Stimulated activated CD8-positive, alpha-beta memory T cell treated with anti-CD3 and anti-CD28 coated beads, Interleukin-4, amount 100 ng/mL, for 24 hours (primary cell): ENCODE measurements at regions not wholly inside any gene's neighbourhood (a gene's known extent, or its start where the extent isn't known, plus 50 kb on each side); places are given as distances from the start of the nearest gene placed in this dataset.

ENCODE experiments used
- DNase-seq: peaks from one replicate; pipeline ENCODE4 v3.0.0-alpha.2; 2020; ENCODE audit warnings: low read depth

- no peak for DNase-seq
These were observed 483.1 kb downstream of the RPS24 start for GRCh38 chr10:78516756-78517155.

GRCh38 chr10:78518224-78518623 lies 484.6 kb downstream of the RPS24 start:
- no peak for DNase-seq

- DNase-seq: no peak
These were observed 487.2 kb downstream of the RPS24 start for GRCh38 chr10:78520737-78521430.

- no peak for DNase-seq
These were observed 489.8 kb downstream of the RPS24 start for GRCh38 chr10:78523453-78523852.

GRCh38 chr10:78524342-78524741 lies 490.7 kb downstream of the RPS24 start:
- DNase-seq: no peak

- no peak for DNase-seq
These were observed 491.3 kb downstream of the RPS24 start for GRCh38 chr10:78524941-78525340.

GRCh38 chr10:78526347-78526746 lies 492.7 kb downstream of the RPS24 start:
- no peak for DNase-seq

GRCh38 chr10:78527296-78527695 lies 493.6 kb downstream of the RPS24 start:
- no peak for DNase-seq

- no peak for DNase-seq
These were observed 495.1 kb downstream of the RPS24 start for GRCh38 chr10:78528749-78529204.

- no peak for DNase-seq
These were observed 495.6 kb downstream of the RPS24 start for GRCh38 chr10:78529262-78529661.

GRCh38 chr10:78531088-78531487 lies 497.4 kb downstream of the RPS24 start:
- no peak for DNase-seq

- no peak for DNase-seq
These were observed 498.9 kb downstream of the RPS24 start for GRCh38 chr10:78532480-78533042.

- DNase-seq: no peak
These were observed 499.4 kb downstream of the RPS24 start for GRCh38 chr10:78533098-78533497.

GRCh38 chr10:78533776-78534175 lies 500.1 kb downstream of the RPS24 start:
- no peak for DNase-seq

- DNase-seq: no peak
These were observed 502.1 kb downstream of the RPS24 start for GRCh38 chr10:78535716-78536218.

GRCh38 chr10:78537018-78537417 lies 503.4 kb downstream of the RPS24 start:
- no peak for DNase-seq

- no peak for DNase-seq
These were observed 505.6 kb downstream of the RPS24 start for GRCh38 chr10:78539247-78539766.

GRCh38 chr10:78540355-78541076 lies 506.9 kb downstream of the RPS24 start:
- no peak for DNase-seq

GRCh38 chr10:78541481-78542140 lies 507.9 kb downstream of the RPS24 start:
- DNase-seq: no peak

- DNase-seq: no peak
These were observed 508.5 kb downstream of the RPS24 start for GRCh38 chr10:78542141-78542489.

GRCh38 chr10:78542521-78542920 lies 508.9 kb downstream of the RPS24 start:
- no peak for DNase-seq

GRCh38 chr10:78543031-78543748 lies 509.5 kb downstream of the RPS24 start:
- DNase-seq: no peak
